Activated CD8-positive, alpha-beta memory T cell treated with anti-CD3 and anti-CD28 coated beads for 36 hours (primary cell): ENCODE measurements at regions not wholly inside any gene's neighbourhood (a gene's known extent, or its start where the extent isn't known, plus 50 kb on each side); places are given as distances from the start of the nearest gene placed in this dataset.

ENCODE experiments used
- CTCF ChIA-PET: fragments of 350-600 bp; sonication (Branson Sonifier 250); formaldehyde crosslinking; loops from one replicate; lab custom pipeline; 2021; ENCODE audit warnings: antibody characterized with exemption; lab: Charles Lee
- POLR2A ChIA-PET: fragments of 350-600 bp; sonication (Branson Sonifier 250); formaldehyde crosslinking; loops from one replicate; lab custom pipeline; 2021; ENCODE audit warnings: antibody characterized with exemption; lab: Charles Lee

DNA sequence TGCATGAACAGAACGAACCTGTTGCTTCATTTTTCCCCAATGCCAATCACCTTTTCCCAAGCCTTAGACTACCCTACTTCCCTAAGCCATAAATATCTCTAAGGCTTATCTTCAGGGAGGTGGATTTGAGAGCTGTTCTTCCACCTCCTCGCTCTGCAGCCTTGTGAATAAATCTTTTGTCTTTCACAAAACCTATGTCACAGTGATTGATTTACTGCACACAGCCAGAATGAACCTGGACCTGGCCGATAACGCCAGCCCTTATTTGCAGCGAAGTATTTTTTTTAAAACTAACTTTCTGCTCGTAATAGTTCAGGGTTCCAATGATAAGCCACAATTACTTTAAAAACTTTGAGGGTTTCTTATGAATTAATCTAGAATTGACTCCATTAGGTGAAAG lies 632.6 kb downstream of the PTPRU start:
- POLR2A ChIA-PET, result no interaction called here

DNA sequence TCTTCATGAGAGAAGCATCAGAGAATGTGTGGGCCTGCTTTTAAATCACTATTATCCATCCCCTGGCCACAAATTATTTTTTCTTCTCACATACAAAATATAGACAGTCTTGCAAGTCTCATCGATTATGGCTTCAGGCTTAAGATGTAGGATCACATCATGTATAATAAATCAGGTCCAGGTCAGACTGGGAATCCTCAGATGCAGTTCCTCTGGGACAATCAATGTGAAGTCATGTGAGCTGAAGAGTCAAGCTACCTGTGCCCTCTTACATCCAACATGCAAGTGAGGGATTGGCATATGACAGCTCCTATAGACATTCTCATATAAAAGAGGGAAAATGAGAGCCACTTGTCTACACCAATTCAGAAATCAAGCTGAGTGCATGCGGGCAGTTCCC lies 631.8 kb downstream of the PTPRU start:
- CTCF ChIA-PET, result no interaction called here
- POLR2A ChIA-PET, result no interaction called here

More for the DNA sequence above, 632.6 kb downstream of the PTPRU start:
- CTCF ChIA-PET, result no interaction called here

DNA sequence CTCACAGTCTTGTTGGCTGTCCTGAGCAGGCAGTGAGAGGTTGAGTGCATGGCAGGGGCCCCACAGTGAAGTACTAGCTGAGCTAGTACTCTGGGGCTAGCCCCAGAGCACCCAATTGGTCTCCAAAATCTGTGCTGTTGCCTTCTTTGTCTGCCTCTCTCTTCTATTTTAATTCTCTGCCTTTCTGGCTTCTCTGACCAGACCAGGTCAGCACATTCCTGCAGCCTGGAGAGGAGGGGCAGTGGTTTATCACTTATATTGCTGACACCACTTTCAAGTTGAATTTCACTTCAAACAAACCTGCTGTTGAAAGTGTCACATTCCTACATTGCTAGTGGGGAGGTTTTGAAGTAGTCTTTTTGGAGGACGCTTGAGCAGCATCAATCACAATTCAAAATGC lies 628.7 kb downstream of the PTPRU start:
- CTCF ChIA-PET, result no interaction called here
- POLR2A ChIA-PET, result no interaction called here

DNA sequence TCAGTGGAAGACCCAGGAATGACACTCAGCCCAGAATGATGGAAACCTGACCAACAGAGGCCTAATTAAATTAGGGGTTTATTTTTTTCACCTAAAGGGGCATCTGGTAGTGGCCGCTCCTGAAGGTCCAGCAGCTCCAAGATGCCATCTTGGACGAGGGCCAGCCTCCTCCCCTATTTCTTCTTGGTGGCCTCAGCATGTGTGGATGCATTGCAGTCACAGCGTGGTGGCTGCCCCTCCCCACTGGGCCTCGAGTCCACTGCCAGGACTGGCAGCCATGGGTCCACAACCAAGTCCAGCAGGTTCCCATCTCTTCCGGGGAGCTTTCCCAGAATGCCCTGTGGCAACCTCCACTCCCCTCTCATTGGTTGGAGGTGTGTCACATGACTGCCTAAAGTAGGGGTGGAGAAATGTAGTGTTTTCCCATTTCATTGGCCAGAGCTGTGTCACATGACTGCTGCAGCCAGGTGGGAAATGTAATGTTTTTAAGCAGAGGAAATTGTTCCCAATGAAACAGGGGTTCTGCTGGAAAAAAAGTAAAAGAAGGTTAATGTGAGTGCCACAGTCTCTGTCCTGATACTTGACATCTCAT lies 628.2 kb downstream of the PTPRU start:
- ChIA-PET POLR2A (no interaction called here), CTCF (no interaction called here)

DNA sequence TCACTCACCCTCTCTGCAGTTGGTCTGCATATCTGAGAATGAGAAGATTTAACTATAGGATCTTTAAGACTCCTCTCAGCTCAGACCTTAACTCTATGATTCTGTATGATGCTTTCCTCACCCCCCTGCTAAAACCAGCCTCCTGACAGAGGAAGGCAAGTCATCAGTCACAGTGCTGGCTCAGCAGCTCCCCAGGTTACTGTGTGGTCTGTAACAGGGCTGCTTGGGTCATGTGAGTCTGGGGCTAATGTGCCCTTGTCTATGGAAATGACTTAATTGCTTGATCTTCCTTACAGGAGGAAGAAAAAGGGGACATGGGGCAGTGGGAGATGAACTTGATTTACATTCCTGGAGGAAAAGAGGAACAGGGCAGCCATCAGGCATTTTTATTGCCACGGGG lies 625.6 kb downstream of the PTPRU start:
- POLR2A ChIA-PET, result no interaction called here
- CTCF ChIA-PET, result no interaction called here

DNA sequence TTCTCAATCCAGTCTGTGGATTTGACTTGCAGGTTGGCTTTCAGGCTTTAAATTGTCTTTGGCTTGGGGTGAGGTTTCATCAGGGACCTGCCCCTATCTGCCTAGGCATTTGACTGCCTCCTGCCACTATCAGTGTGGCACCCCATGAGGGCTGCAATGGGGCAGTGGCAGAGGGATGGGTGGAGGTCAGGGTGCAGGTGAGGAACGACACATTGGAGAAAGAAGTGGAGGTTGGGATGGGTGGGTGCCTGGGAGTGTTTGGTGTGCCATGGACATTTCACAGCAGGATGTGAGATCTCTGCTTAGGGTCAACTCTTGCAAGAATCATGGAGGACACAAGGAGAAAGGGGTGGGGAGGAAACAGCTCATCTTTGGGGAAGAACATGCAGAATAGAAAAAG lies 625.1 kb downstream of the PTPRU start:
- POLR2A ChIA-PET, result no interaction called here
- CTCF ChIA-PET, result no interaction called here

DNA sequence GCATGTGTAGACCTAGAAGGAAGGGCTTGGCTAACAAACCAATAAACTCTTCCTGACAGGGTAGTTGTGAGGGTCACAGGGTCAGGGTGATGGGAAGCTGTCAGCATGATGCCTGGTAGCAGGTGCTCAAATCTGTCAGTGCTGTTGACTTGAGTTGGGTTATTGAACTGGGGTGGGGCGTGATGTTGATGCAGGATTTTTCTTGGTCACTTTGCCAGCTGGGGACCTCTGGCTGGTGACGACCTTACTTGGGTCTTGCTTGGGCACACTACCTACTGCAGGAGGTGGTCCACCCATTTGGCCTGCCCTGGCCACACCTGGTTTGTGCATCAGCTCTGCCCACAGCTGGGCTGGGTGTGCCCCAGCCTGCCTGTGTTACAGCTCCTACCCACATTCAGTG lies 624.4 kb downstream of the PTPRU start:
- CTCF ChIA-PET, result no interaction called here
- POLR2A ChIA-PET, result no interaction called here

DNA sequence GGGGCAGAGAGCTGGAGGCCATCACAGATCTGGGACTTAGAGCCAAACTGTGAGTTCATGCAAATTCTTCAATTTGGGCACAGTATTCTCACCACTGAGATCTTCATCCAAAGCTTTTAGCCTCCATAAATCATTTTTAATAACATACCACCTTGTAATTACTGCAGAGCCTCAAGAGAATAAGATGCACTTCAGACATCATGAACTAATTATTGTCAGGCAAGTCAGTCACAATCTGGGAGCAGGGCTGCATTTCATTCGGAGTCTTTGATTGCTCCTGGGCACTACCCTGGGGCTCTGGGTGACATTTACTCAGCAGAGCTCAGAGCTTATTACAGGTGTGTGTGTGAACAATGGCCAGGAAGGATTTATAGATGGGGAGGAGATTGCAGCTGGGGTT lies 623.7 kb downstream of the PTPRU start:
- POLR2A ChIA-PET, result no interaction called here
- CTCF ChIA-PET, result no interaction called here

DNA sequence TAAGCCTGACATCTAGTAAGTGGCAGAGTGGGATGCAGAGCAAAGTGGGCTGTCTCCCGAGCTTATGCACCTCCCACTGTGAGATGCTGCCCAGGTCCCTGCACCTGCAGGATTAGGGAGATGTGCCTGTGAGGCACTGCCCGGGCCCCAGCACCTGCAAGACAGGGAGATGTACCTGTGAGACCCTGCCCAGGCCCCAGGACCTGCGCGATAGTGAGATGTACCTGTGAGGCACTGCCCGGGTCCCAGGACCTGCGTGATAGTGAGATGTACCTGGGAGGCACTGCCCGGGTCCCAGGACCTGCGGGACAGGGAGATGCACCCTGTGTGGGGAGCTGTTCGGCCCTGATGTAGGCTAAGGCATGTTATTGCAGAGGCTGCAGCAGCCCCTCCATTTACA lies 622.8 kb downstream of the PTPRU start:
- CTCF ChIA-PET, result no interaction called here
- POLR2A ChIA-PET, result no interaction called here

DNA sequence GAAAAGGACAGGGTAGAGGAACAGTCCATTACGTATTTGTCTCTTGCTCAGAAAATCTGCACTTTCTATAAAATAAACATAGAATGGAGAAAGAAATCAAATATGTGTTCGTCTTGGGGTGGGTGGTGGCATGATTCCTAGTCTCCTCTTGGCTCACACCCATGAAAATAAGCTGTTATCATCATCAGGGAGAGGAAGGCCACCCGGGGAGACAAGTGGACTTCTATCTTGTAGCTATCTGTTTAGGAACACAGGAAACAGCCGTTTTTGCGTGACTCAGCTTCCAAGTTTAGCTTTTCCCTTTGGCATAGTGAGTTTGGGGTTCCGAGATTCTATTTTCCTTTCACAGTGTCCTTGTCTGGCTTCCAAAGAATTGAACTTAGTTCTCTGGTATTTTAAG lies 622.3 kb downstream of the PTPRU start:
- CTCF ChIA-PET, result no interaction called here
- POLR2A ChIA-PET, result no interaction called here

DNA sequence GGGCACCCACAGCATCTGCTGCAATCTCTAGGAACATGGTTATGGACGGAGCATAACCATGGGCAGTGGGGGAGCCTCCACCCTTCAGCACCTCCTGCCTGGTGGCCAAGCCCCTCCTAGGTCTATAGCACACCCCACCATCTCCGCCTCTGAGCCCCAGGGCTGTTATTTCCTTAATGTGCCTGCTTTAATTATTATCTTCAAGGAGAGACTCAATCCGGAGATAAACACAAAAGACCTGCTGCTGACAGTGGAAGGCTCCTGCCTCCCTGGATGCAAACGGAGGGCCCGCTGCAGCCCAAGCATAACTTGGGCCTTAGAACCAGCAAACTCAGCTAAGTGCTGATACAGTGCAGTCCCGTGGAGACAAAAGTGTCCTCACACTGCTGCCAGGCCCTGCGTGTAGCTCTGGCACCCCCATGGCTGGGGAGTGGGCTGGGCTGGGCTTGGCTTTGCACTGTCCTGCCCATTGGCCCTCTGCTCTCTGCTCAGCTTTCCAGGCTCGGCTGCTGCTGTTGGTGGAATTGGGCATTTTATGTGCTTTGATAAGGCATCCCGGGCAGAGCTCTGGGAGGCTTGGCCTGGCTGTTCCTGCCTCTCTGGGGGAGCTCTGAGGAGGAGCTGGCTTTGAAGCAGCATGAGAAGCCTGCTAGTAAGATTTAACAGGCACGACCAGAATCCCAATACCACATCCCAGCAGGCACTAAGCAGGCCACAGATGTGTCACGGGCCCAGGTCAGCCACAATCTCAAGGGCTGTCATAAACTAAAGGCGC lies 620.2 kb downstream of the PTPRU start:
- CTCF ChIA-PET, result no interaction called here
- POLR2A ChIA-PET, result no interaction called here

DNA sequence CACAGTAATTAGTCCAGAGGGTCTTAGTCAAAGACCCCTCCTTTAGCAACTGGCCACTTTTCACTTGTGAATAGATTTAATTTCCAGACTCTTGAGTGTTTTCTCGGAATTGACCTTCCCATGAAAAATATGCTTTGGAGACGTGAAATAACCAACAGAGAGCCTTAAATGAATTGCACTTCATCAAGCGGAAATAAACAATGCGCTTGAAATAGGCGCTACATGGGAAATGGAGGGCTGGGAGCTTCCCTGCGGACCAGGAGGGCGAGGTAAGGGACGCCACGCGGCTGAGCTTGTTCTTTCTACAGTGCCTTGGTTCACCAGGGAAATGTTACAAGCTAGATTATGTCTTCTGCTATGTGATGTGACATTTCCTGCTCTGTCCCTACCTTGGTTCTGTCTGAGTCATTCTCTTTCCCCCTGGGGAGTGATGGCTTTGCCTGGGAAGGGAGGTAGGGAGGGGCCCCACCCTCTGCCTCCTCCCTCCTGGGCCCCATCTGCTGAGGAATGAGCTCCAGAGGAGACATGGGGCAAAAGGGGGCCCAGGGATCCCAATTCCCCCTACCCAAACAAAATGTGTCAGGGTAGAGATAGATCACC lies 619.3 kb downstream of the PTPRU start:
- POLR2A ChIA-PET, result no interaction called here
- CTCF ChIA-PET, result no interaction called here

DNA sequence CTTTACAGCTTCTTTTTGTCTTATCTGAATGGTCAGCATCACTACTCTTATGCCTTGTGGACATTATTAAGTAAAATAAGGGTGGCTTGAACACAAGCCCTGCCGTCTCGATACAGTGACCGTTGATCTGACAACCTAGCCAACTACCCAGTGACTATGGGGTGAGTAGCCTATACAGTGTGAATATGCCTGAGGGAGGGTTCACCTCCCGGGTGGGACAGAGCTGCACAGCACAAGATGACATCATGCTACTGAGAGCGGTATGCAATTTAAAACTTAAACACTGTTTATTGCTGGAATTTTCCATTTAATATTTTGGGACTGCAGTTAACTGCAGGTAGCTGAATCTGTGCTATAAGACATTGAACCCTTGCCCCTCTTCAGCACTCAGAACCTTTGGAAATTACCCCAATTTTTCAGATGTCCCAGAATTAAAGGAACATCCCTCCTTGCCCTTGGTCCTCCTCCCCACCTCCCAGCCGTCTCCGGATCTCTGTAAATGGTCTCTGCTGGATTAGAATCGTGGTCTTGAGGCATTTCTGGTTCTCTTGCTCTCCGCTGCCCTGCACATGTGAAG lies 618.5 kb downstream of the PTPRU start:
- ChIA-PET CTCF (no interaction called here), POLR2A (no interaction called here)

DNA sequence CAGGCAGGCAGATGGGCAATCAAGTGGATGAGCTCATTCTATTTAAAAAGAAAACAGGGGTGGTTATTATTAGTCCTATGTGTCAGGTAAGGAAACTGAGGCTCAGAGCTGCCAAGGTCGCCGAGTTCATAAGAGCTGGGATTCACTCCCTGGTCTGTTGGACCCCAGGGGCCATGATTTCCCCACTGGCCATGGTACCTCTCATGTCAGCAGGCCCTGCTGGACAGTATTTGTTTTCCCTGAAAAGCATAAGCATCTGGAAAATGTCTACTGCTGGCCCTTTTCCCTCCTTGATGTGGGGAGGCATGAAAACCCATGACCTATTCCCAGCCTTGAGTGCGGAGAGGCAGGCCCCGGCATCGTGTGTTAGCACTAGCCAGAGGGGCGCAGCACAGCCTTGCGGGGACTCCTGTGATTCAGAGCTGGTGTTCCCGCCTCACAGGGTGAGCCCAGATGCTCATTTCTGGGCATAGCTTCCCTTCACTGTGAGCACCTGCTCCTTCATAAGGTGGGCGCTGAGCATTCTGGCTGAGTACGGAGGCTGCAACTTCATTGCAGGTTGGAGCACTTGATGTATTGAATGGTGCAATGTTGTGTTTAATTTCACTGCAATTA lies 617.5 kb downstream of the PTPRU start:
- ChIA-PET CTCF (no interaction called here), POLR2A (no interaction called here)

DNA sequence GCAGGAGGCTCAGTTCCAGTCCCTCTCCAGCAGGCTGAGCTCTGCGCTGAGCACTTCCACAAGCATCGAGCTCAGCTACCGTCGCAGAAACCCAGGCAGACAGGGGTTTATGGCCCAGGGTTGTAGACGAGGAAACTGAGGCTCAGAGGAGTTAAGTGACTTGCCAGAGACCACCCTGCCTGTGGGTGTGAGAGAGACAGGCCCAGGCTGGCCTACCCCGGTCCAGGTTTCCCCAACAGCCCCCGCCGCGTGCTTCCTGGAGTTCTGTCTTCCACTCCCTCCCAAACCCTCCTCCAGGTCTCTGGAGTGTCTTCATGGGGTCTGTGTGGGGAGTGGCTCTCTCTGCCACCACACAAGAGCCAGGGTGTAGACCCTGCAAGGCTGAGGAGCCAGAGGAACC lies 615.9 kb downstream of the PTPRU start:
- ChIA-PET CTCF (no interaction called here), POLR2A (no interaction called here)

DNA sequence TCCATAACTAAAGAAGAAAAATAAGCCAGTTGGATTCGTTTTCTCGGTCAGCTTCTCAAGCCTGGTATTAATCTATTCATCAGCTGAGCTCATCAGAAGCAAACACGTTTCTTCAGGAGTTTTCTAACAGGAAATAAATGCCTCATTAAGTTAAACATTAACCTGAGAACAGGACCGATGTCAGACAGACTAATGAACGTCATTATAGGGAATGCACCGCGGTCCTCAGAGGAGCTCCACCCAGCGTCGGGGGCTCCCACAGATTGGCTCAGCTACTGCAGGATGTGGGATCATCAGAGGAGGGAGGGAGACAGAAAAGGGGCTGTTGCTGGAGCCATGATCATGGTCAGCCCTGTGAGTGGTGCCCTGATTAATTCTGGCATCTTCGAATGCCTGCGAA lies 615.4 kb downstream of the PTPRU start:
- ChIA-PET CTCF (no interaction called here), POLR2A (no interaction called here)

DNA sequence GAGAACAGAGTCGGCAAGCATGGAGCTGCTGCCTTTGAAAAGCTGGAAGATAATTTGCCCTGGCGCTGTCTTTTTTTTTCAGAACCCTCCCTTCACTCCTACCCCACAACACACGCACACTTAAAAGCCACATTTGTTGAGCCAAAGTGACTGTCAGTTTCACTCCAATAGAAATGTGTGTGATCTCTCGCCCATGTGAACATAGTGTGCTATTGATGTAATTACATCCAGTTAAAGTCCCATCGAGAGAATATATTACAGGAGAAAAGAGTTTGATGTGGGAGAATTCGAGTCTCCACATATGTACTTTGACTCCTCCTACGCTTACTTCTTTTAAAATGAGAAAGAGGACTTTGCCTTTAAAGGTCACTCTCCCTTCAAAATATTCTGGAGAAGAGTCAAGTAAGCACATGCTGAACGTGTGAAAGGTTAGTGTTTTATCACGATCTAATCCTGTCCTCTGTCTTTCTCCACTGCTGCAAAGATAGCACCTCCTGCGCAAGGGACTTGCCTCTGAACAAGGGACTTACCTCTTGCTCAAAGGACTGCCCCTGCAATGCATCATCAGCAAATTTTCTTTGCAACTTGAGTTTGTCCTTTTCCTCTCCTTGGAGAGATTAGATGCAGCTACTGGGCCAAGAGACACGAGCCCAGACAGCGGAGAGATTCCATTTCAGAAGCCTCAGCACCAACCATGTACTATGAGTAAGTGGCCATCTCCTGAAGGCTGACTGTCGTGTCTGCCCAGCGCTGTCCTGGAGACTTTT lies 613.9 kb downstream of the PTPRU start:
- ChIA-PET POLR2A (no interaction called here), CTCF (no interaction called here)

DNA sequence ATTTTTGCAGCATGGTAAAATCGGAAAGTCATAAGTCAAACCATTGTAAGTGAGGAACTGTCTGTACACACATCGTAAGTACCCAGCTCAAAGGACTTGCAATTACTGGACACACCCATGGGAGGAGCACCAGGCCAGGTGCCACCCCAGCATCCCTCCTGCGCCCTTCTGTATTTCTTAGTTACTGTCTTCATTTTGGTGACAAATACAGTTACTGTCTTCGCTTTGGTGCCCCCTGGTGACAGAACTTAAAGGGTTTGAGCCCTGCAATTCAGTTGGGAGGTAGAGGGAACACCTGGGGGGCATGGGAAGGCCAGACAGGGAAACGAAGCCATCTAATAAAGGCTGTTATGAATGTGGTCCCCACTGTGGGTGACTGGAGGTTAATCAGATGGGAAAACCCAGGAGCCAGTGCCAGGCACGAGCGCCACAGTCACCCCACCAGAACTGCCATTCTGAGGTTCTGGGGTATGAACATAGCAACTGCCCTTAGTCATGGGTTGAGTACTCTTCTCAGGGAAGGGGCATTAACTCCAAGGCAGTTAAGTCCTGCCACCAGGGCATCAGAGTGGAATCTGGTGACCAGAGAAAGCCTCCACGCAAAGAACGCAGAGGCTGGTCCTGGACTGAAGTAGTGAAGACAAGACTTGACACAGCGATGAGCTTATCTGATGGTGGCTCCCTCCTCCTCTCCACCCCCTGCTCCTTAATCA lies 612.9 kb downstream of the PTPRU start:
- ChIA-PET POLR2A (no interaction called here), CTCF (no interaction called here)

DNA sequence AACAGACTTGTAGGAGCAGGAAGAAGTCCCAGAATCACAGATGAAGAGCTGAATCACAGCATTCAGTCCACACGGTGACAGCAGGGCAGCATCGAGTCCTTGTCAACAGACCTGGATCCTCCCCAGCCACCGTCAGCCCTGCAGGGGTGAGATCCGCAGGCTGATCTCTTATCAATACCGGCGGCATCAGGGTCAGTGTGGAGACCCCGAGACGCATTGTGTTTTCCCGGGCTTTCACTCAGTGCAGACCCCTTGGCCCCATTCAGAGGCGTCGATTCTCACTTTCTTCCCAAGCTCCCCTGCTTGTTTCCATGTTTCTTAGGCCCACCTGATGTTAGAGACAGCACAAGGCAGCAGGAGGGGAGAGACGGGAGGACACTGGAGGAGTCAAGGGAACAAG lies 609.6 kb downstream of the PTPRU start:
- CTCF ChIA-PET, result no interaction called here
- POLR2A ChIA-PET, result no interaction called here
